ENCODE measurements at regions not wholly inside any gene's neighbourhood (a gene's known extent, or its start where the extent isn't known, plus 50 kb on each side); places are given as distances from the start of the nearest gene placed in this dataset.

- Histone ChIP-seq H3K36me3 (ENCODE audit: insufficient read depth) (no peaks in the 10 kb centered on the region), H2AFZ (peak overlapping the region; percentile 86), H3K9me2 (ENCODE audit: insufficient read depth) (0 out of 2 replicates have a peak, but pooled peaks cover 3% of the 10 kb centered on the region), H4K20me1 (replicated peaks; ENCODE audit: insufficient read depth) (no peaks in the 10 kb centered on the region), H3K4me2 (no peak overlapping the region), H3F3A (replicated peaks; ENCODE audit: low read depth) (no peaks in the 10 kb centered on the region), H3K79me2 (replicated peaks; ENCODE audit: insufficient read depth) (no peaks in the 10 kb centered on the region), H3K4me3 (no peak overlapping the region), H3K4me1 (ENCODE audit: insufficient read depth) (peaks cover 13% of the 10 kb centered on the region; the same call in 1 of the 2 replicates), H3K27ac (ENCODE audit: low read depth) (no peak overlapping the region), H3K27me3 (ENCODE audit: insufficient read depth) (no peaks in the 10 kb centered on the region)
- Mint-ChIP-seq H3K4me1 (peaks cover 17% of the 10 kb centered on the region; the same call in 2 of the 3 replicates), H3K27ac (no peak overlapping the region), H3K27me3 (ENCODE audit: insufficient read depth, low read depth, poor library complexity) (no peaks in the 10 kb centered on the region), H3K36me3 (ENCODE audit: low read depth) (no peaks in the 10 kb centered on the region), H3K4me3 (no peak overlapping the region), H3K9me3 (no peaks in the 10 kb centered on the region)
- peak; percentile 3 for DNase-seq (ENCODE audit: low spot score)
- TF ChIP-seq ETS1 (IDR thresholded peaks at IDR 0.05) (no peak), EZH2 (IDR thresholded peaks at IDR 0.05; ENCODE audit: low read depth, unreplicated experiment) (no peak), CTCF (conservative IDR thresholded peaks at IDR 0.05; ENCODE audit: low read depth in 2 of 2) (no peak), POLR2AphosphoS5 (IDR thresholded peaks at IDR 0.05; ENCODE audit: low read depth) (no peak), NANOG (IDR thresholded peaks at IDR 0.05; ENCODE audit: borderline replicate concordance) (no peak), EZH2phosphoT487 (IDR thresholded peaks at IDR 0.05; ENCODE audit: unreplicated experiment) (no peak), REST (IDR thresholded peaks at IDR 0.05; ENCODE audit: unreplicated experiment) (no peak), CREB1 (CRISPR knock-in tag; IDR thresholded peaks at IDR 0.05; ENCODE audit: low read depth) (no peak), ZNF114 (CRISPR knock-in tag; IDR thresholded peaks at IDR 0.05) (no peak)
- ATAC-seq = no peak; the same call in 2 of the 3 replicates
Measured at GRCh38 chr9:17081351-17081750, 53.5 kb upstream of the CNTLN start.
